ENCODE measurements at regions not wholly inside any gene's neighbourhood (a gene's known extent, or its start where the extent isn't known, plus 50 kb on each side); places are given as distances from the start of the nearest gene placed in this dataset.

GRCh38 chr2:223528036-223528435 is 74.1 kb downstream of the SCG2 start:
- no peak for TF ChIP-seq EZH2 (IDR thresholded peaks at IDR 0.05; ENCODE audit: low read depth, low read length, severe bottlenecking)
- TF ChIP-seq CTCF (IDR thresholded peaks at IDR 0.05; ENCODE audit: control extremely low read depth in 1 of 3, insufficient read depth in 1 of 3, low read depth in 1 of 3, low read length in 3 of 3), result no peak
- TF ChIP-seq BACH1 (IDR thresholded peaks at IDR 0.05; ENCODE audit: low read length), result no peak
- no peak for TF ChIP-seq POLR2AphosphoS5 (IDR thresholded peaks at IDR 0.05; ENCODE audit: low read depth, low read length)
- no peak for TF ChIP-seq CHD2 (IDR thresholded peaks at IDR 0.05; ENCODE audit: low read length)
- TF ChIP-seq CHD1 (IDR thresholded peaks at IDR 0.05; ENCODE audit: low read depth, low read length), result no peak
- TF ChIP-seq POLR2A (IDR thresholded peaks at IDR 0.05; ENCODE audit: control extremely low read depth in 1 of 2, low read depth in 2 of 2, low read length in 2 of 2), result no peak
- TF ChIP-seq RAD21 (IDR thresholded peaks at IDR 0.05 in 1 of 2, conservative IDR thresholded peaks at IDR 0.05 in 1 of 2; ENCODE audit: low read depth in 2 of 2, low read length in 2 of 2), result no peak
- no peak for TF ChIP-seq RNF2 (IDR thresholded peaks at IDR 0.05; ENCODE audit: borderline replicate concordance, low read depth, low read length, missing control alignments, poor library complexity, severe bottlenecking)
- TF ChIP-seq ATF3 (IDR thresholded peaks at IDR 0.05; ENCODE audit: insufficient read depth, low read depth, low read length), result no peak
- TF ChIP-seq RFX5 (IDR thresholded peaks at IDR 0.05; ENCODE audit: borderline replicate concordance, low read depth, low read length), result no peak
- TF ChIP-seq SP4 (IDR thresholded peaks at IDR 0.05; ENCODE audit: low read length), result no peak
- TF ChIP-seq JUN (IDR thresholded peaks at IDR 0.05; ENCODE audit: low read depth, low read length), result no peak
- no peak for TF ChIP-seq CHD7 (IDR thresholded peaks at IDR 0.05; ENCODE audit: insufficient replicate concordance, low read length)

Data from H1 (cell line).